ENCODE measurements at regions not wholly inside any gene's neighbourhood (a gene's known extent, or its start where the extent isn't known, plus 50 kb on each side); places are given as distances from the start of the nearest gene placed in this dataset.

DNA sequence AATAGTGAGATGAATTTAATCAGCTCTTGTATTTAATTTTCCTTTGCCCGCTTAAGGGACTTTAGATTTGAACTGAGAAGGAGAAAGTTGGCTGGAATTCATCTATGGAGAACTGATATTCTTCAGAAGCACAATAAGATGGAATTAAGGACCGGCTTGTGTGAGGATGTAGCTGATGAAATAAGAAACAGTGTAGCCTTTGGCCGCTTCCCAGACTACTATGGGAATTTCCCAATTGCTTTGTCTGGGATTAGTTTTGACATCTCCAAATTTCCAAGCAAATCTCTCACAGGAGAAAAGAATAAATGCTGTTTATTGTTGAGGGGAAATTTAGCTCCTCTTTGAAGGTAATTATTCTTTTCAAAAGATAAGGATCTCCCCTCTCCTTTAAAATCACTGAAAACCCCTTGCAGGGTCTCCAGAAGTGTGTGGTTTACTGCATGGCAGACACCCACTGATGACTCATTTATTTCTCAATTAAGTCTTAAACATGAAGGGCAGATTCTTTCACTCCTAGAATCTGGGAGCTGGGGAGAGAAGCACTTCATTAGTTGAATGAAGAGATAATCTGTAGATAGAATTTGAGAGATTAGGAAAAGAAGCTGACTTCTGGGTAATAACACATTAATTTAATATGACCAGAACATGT lies 606.5 kb upstream of the ADAMTS16 start:
- Histone ChIP-seq H3K4me1 (no peaks in the 10 kb centered on the region), H3K9ac (ENCODE audit: low read depth in 2 of 2, low read length in 2 of 2) (no peak overlapping the region), H3K9me3 (no peaks in the 10 kb centered on the region), H3K36me3 (no peaks in the 10 kb centered on the region), H3K27ac (no peak overlapping the region), H3K27me3 (no peaks in the 10 kb centered on the region), H3K4me3 (no peak overlapping the region)
- DNase-seq, result no peak
- TF ChIP-seq, protein P1, sequence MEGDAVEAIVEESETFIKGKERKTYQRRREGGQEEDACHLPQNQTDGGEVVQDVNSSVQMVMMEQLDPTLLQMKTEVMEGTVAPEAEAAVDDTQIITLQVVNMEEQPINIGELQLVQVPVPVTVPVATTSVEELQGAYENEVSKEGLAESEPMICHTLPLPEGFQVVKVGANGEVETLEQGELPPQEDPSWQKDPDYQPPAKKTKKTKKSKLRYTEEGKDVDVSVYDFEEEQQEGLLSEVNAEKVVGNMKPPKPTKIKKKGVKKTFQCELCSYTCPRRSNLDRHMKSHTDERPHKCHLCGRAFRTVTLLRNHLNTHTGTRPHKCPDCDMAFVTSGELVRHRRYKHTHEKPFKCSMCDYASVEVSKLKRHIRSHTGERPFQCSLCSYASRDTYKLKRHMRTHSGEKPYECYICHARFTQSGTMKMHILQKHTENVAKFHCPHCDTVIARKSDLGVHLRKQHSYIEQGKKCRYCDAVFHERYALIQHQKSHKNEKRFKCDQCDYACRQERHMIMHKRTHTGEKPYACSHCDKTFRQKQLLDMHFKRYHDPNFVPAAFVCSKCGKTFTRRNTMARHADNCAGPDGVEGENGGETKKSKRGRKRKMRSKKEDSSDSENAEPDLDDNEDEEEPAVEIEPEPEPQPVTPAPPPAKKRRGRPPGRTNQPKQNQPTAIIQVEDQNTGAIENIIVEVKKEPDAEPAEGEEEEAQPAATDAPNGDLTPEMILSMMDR (IDR thresholded peaks at IDR 0.05), result no peak
- intact Hi-C loops (cut with DNase I), result no loop called here

DNA sequence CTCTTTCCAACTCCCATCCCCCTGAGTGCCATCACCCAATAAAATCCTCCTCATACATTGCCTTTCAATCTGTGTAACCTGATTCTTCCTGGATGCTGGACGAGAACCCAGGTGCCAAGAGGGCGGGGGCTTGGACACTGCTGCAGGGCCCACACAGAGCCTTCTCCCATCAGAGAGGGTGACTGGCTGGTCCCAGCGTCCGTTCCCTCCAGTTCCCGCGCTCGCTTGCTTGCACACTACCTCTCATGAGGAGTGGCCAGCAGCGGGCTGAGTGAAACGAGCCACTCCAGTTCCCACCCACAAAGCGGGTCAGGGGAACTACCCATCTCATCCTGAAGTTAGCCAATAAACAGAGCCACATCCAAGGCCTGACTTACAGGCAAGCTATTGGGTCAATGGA lies 602.6 kb upstream of the ADAMTS16 start:
- H3K9ac ChIP-seq (ENCODE audit: low read depth in 2 of 2, low read length in 2 of 2), result no peak overlapping the region
- intact Hi-C loops (cut with DNase I), result no loop called here
- no peaks in the 10 kb centered on the region for H3K4me1 ChIP-seq
- no peak for DNase-seq
- no peaks in the 10 kb centered on the region for H3K27me3 ChIP-seq
- TF ChIP-seq, protein P1 (IDR thresholded peaks at IDR 0.05), result no peak
- H3K9me3 ChIP-seq, result no peaks in the 10 kb centered on the region
- H3K4me3 ChIP-seq, result no peak overlapping the region
- no peak overlapping the region for H3K27ac ChIP-seq
- H3K36me3 ChIP-seq, result no peaks in the 10 kb centered on the region

DNA sequence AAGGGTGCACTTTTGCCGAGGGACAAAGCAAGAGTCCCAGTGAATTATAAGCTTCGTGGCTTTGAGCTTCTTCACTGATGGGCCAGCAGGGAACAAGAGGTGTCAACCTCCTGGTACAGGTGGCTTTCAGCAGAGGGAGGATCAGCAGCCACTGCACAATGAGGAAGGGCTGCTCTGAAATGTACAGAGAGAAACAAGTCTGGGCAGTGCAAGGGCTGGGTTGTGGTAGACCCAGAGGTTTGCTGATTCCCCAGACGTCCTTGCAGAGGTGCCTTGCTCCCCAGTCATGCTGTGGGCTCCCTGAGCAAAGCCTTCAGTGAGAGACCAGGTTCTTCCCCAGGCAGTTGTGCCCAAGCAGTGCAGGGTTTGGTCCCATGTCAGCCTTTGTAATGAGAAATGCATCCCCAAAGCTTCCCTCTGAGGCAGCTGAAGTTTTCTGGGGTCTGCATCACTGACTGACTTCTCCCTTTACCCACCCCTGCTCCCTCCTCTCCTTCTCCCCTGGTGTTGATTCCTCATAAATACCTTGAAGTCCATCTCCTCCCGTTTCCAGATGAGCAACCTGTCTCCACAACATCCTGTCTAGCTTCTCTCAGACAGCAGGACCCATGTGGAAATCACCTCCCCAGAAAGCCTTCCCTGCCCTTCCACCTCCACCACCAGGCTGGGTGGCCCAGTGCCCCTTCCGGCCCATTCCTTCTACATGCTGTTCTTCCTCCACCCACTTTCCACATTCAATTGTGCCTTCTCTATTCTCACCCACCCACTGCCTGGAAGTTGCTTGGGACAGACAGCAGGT lies 599.6 kb upstream of the ADAMTS16 start:
- H3K4me1 ChIP-seq, result no peaks in the 10 kb centered on the region
- intact Hi-C loops (cut with DNase I), result no loop called here

DNA sequence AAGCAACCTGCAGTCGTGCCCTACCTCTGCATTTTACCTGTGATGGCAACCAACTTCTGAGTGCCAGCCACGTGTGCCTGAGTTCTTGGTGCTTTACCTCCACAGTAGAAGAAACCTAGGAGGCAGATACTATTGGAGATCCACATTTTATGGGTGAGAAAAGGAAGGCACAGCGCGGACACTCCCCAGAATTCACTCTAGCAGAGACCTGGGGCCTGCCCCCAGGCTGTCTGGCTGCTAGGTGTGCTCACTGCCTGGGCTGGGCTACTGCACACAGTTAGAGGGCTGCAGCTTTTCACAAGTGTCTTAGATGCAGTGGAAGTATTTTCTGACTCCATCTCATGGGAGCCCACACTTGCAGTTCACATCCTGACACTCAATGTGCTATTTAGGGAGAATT lies 598.8 kb upstream of the ADAMTS16 start:
- TF ChIP-seq, protein P1 (IDR thresholded peaks at IDR 0.05), result no peak
- Histone ChIP-seq H3K4me3 (no peak overlapping the region), H3K36me3 (no peaks in the 10 kb centered on the region), H3K27me3 (no peaks in the 10 kb centered on the region), H3K4me1 (no peaks in the 10 kb centered on the region), H3K9ac (ENCODE audit: low read depth in 2 of 2, low read length in 2 of 2) (no peak overlapping the region), H3K27ac (no peak overlapping the region), H3K9me3 (no peaks in the 10 kb centered on the region)
- DNase-seq, result no peak
- intact Hi-C loops (cut with DNase I), result no loop called here

More for the DNA sequence above, 599.6 kb upstream of the ADAMTS16 start:
- Histone ChIP-seq H3K9me3 (no peaks in the 10 kb centered on the region), H3K4me3 (no peak overlapping the region), H3K9ac (ENCODE audit: low read depth in 2 of 2, low read length in 2 of 2) (no peak overlapping the region), H3K36me3 (no peaks in the 10 kb centered on the region), H3K27ac (no peak overlapping the region), H3K27me3 (no peaks in the 10 kb centered on the region)
- DNase-seq, result no peak
- TF ChIP-seq, protein P1 (IDR thresholded peaks at IDR 0.05), result no peak

DNA sequence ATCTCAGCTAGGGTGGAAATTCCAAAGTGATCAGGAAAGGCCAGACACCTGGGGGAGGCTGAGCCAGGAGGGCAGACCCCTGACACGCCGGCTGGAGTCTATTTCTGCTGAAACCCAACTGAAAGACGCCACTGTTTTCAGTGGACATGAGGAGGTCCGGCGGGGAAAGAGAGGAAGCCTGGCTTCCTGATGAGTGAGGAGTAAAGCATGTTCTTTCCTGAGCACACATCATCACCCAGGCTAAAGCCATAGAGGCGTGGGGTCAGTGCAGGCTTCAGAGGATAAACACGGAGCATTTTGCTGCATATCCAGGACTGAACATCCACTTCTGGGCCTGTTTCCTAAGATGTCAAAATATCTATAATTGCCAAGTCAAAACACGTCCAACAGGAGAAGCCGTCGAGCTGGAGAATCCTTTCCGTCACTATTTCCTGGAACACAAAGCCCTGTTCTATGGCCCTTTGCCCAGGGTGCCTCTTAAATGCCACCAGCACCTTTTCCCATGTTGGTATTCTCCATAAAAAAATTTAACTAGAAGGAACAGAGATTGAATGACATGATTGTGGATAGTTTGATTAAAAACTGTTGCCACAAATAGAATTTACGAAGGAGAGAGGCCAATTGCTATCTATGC lies 597.9 kb upstream of the ADAMTS16 start:
- Histone ChIP-seq H3K4me1 (no peaks in the 10 kb centered on the region), H3K4me3 (no peak overlapping the region), H3K36me3 (no peaks in the 10 kb centered on the region), H3K27me3 (no peaks in the 10 kb centered on the region), H3K9ac (ENCODE audit: low read depth in 2 of 2, low read length in 2 of 2) (no peak overlapping the region), H3K9me3 (no peaks in the 10 kb centered on the region), H3K27ac (no peak overlapping the region)
- no peak for DNase-seq
- TF ChIP-seq, protein P1 (IDR thresholded peaks at IDR 0.05), result no peak
- intact Hi-C loops (cut with DNase I), result no loop called here

All from colonic mucosa (tissue), 4 donors.